ENCODE measurements at regions not wholly inside any gene's neighbourhood (a gene's known extent, or its start where the extent isn't known, plus 50 kb on each side); places are given as distances from the start of the nearest gene placed in this dataset.

DNA sequence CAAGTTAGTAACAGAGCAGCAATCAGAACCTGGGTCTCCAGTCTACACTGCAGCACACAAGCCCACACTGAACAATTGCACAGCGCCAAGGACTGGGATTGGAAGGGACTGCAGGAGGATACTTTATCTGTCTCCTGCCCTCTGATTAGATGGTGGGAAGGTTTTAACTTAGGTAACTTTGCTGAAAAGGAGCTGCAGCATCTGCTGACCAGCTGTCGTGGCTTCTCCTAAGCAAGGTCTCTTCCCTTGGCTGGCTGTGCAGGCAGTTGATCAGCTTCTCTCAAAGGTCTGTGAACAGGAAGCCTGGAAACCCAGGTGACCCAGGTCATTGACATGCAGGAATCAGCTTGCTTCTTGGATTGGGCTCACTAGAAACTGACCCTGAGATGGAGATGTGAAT lies 82.4 kb downstream of the ISX start:
- WGBS (ENCODE audit: insufficient coverage, insufficient replicate concordance, low lambda C conversion rate, missing lambda C conversion rate), result 54% methylated on average over 2 of the region's 2 CpGs
- in situ Hi-C loops (cut with MboI), result loop anchor here (10.0 kb wide), 2 partner anchors 1224 to 1844 kb away; partner anchors contain the start of gene LARGE1
- no peak for FAIRE-seq

More for the DNA sequence above, 82.4 kb downstream of the ISX start:
- Histone ChIP-seq H3K27me3 (replicated peaks in 1 of 2; ENCODE audit: control insufficient read depth in 2 of 2, insufficient read depth in 2 of 2, low read length in 1 of 2) (no peaks in the 10 kb centered on the region), H3K4me3 (no peak overlapping the region), H3K79me2 (ENCODE audit: control insufficient read depth, insufficient read depth, low read length) (no peaks in the 10 kb centered on the region), H3K4me1 (ENCODE audit: control insufficient read depth, insufficient read depth, low read length) (peaks cover 19% of the 10 kb centered on the region), H3K4me2 (ENCODE audit: control insufficient read depth, insufficient read depth) (peak overlapping the region; percentile 4; the same call in 1 of the 2 replicates), H2AFZ (ENCODE audit: control insufficient read depth, low read depth, low read length) (no peak overlapping the region; the same call in 1 of the 2 replicates), H3K36me3 (ENCODE audit: control insufficient read depth in 2 of 2, insufficient read depth in 2 of 2, low read length in 1 of 2) (no peaks in the 10 kb centered on the region), H4K20me1 (ENCODE audit: control insufficient read depth, insufficient read depth) (no peaks in the 10 kb centered on the region), H3K9ac (ENCODE audit: control insufficient read depth, insufficient read depth, low read length) (no peak overlapping the region), H3K27ac (ENCODE audit: control insufficient read depth, insufficient read depth) (peak overlapping the region; percentile 56), H3K9me3 (replicated peaks; ENCODE audit: control insufficient read depth, insufficient read depth, low read length) (no peaks in the 10 kb centered on the region)
- ChIA-PET SMC1A (ENCODE audit: uncharacterized antibody, unreplicated experiment) (interaction anchor here (0.7 to 2.5 kb wide), 10 partner anchors 14 to 1849 kb away, joined by 3 to 7 read pairs (median 3); no protein-coding TSS in a partner anchor), CTCF (interaction anchor here (0.6 to 5.7 kb wide), 8 partner anchors 8 to 219 kb away, joined by 3 to 69 read pairs (median 10); no protein-coding TSS in a partner anchor), POLR2A (no interaction called here), RAD21 (ENCODE audit: unreplicated experiment) (interaction anchor here (1.0 to 3.0 kb wide), 7 partner anchors 14 to 1844 kb away, joined by 3 to 32 read pairs (median 4); no protein-coding TSS in a partner anchor)
- intact Hi-C loops (cut with micrococcal nuclease; ENCODE audit: unreplicated experiment), result no loop called here
- no TSS peak for BruUV-seq (replicated peaks)
- ATAC-seq (no peak), DNase-seq (ENCODE audit: low read depth, low spot score) (no peak)
- TF ChIP-seq IRF4 (IDR thresholded peaks at IDR 0.05; ENCODE audit: low read depth, low read length), result no peak
- TF ChIP-seq NR2C2 (IDR thresholded peaks at IDR 0.05; ENCODE audit: borderline replicate concordance, control insufficient read depth, insufficient read length, low read depth), result no peak
- no peak for TF ChIP-seq IKZF2 (IDR thresholded peaks at IDR 0.05)
- TF ChIP-seq YY1 (IDR thresholded peaks at IDR 0.05; ENCODE audit: low read depth, low read length), result no peak
- TF ChIP-seq, protein P1, sequence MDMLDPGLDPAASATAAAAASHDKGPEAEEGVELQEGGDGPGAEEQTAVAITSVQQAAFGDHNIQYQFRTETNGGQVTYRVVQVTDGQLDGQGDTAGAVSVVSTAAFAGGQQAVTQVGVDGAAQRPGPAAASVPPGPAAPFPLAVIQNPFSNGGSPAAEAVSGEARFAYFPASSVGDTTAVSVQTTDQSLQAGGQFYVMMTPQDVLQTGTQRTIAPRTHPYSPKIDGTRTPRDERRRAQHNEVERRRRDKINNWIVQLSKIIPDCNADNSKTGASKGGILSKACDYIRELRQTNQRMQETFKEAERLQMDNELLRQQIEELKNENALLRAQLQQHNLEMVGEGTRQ (IDR thresholded peaks at IDR 0.05; ENCODE audit: borderline replicate concordance, low read depth, low read length), result no peak
- TF ChIP-seq STAT3 (IDR thresholded peaks at IDR 0.05; ENCODE audit: low read depth, low read length), result no peak
- no peak for TF ChIP-seq SIX5 (IDR thresholded peaks at IDR 0.05; ENCODE audit: low read depth, low read length, severe bottlenecking)
- TF ChIP-seq RELA (IDR thresholded peaks at IDR 0.05; ENCODE audit: borderline replicate concordance, partially characterized antibody), result no peak
- TF ChIP-seq, protein P2, sequence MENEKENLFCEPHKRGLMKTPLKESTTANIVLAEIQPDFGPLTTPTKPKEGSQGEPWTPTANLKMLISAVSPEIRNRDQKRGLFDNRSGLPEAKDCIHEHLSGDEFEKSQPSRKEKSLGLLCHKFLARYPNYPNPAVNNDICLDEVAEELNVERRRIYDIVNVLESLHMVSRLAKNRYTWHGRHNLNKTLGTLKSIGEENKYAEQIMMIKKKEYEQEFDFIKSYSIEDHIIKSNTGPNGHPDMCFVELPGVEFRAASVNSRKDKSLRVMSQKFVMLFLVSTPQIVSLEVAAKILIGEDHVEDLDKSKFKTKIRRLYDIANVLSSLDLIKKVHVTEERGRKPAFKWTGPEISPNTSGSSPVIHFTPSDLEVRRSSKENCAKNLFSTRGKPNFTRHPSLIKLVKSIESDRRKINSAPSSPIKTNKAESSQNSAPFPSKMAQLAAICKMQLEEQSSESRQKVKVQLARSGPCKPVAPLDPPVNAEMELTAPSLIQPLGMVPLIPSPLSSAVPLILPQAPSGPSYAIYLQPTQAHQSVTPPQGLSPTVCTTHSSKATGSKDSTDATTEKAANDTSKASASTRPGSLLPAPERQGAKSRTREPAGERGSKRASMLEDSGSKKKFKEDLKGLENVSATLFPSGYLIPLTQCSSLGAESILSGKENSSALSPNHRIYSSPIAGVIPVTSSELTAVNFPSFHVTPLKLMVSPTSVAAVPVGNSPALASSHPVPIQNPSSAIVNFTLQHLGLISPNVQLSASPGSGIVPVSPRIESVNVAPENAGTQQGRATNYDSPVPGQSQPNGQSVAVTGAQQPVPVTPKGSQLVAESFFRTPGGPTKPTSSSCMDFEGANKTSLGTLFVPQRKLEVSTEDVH (IDR thresholded peaks at IDR 0.05; ENCODE audit: low read depth, partially characterized antibody), result no peak
- TF ChIP-seq CEBPB (IDR thresholded peaks at IDR 0.05; ENCODE audit: borderline replicate concordance in 1 of 2, low read depth in 2 of 2, low read length in 2 of 2), result no peak
- TF ChIP-seq, protein P3, sequence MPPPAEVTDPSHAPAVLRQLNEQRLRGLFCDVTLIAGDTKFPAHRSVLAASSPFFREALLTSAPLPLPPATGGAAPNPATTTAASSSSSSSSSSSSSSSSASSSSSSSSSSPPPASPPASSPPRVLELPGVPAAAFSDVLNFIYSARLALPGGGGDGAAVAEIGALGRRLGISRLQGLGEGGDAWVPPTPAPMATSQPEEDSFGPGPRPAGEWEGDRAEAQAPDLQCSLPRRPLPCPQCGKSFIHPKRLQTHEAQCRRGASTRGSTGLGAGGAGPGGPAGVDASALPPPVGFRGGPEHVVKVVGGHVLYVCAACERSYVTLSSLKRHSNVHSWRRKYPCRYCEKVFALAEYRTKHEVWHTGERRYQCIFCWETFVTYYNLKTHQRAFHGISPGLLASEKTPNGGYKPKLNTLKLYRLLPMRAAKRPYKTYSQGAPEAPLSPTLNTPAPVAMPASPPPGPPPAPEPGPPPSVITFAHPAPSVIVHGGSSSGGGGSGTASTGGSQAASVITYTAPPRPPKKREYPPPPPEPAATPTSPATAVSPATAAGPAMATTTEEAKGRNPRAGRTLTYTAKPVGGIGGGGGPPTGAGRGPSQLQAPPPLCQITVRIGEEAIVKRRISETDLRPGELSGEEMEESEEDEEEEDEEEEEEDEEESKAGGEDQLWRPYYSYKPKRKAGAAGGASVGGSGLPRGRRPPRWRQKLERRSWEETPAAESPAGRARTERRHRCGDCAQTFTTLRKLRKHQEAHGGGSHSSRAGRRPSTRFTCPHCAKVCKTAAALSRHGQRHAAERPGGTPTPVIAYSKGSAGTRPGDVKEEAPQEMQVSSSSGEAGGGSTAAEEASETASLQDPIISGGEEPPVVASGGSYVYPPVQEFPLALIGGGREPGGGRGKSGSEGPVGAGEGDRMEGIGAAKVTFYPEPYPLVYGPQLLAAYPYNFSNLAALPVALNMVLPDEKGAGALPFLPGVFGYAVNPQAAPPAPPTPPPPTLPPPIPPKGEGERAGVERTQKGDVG (CRISPR knock-in tag; IDR thresholded peaks at IDR 0.05), result no peak
- no peak for TF ChIP-seq SIN3A (IDR thresholded peaks at IDR 0.05; ENCODE audit: low read depth, low read length)
- no peak for TF ChIP-seq WRNIP1 (IDR thresholded peaks at IDR 0.05; ENCODE audit: borderline replicate concordance, low read depth, low read length)
